ENCODE measurements at regions not wholly inside any gene's neighbourhood (a gene's known extent, or its start where the extent isn't known, plus 50 kb on each side); places are given as distances from the start of the nearest gene placed in this dataset.

DNA sequence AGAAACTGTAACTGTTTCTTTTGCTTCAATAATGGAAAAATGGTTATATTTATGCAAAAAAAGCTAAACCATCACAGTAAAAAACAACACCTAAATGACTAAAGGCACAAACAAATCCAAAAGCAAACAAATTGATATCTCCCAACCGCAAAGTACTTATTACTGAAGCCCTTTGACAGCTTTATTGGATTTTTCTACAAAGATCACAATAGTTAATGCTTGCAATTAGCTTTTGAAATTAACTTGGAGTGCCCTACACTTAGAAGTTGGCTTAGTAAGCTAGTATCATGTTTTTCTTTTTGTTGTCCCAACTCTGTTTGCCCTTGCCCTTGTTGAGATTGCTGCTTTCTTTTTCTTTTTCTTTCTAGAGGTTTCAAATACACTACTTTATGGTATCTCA lies 257.5 kb downstream of the INHBA start:
- H3K9ac ChIP-seq (ENCODE audit: control insufficient read depth, insufficient read depth, low read length) = no peak overlapping the region
- ATAC-seq (no peak), DNase-seq (ENCODE audit: low read depth, low spot score) (no peak), FAIRE-seq (no peak)
- ChIA-PET POLR2A (no interaction called here), SMC1A (ENCODE audit: uncharacterized antibody, unreplicated experiment) (interaction anchor here (0.6 kb wide), 1 partner anchor 87 kb away, joined by 4 read pairs; no protein-coding TSS in a partner anchor), RAD21 (ENCODE audit: unreplicated experiment) (no interaction called here), CTCF (interaction anchor here (1.0 kb wide), 1 partner anchor 11 kb away, joined by 5 read pairs; no protein-coding TSS in a partner anchor)
- no peak overlapping the region for H3K27ac ChIP-seq (ENCODE audit: control insufficient read depth, insufficient read depth)
- no peak overlapping the region for H3K4me2 ChIP-seq (ENCODE audit: control insufficient read depth, insufficient read depth)
- intact Hi-C loops (cut with micrococcal nuclease; ENCODE audit: unreplicated experiment) (no loop called here), in situ Hi-C loops (cut with MboI) (no loop called here)
- no peak overlapping the region for H2AFZ ChIP-seq (ENCODE audit: control insufficient read depth, low read depth, low read length)
- H4K20me1 ChIP-seq (ENCODE audit: control insufficient read depth, insufficient read depth) = no peaks in the 10 kb centered on the region
- no peaks in the 10 kb centered on the region for H3K36me3 ChIP-seq (ENCODE audit: control insufficient read depth in 2 of 2, insufficient read depth in 2 of 2, low read length in 1 of 2)
- no peaks in the 10 kb centered on the region for H3K9me3 ChIP-seq (replicated peaks; ENCODE audit: control insufficient read depth, insufficient read depth, low read length)
- H3K27me3 ChIP-seq (replicated peaks in 1 of 2; ENCODE audit: control insufficient read depth in 2 of 2, insufficient read depth in 2 of 2, low read length in 1 of 2) = no peaks in the 10 kb centered on the region
- BruUV-seq (replicated peaks) = no TSS peak
- 50% methylated on average over 1 of the region's 1 CpG for whole genome bisulfite sequencing (ENCODE audit: insufficient coverage, insufficient replicate concordance, low lambda C conversion rate, missing lambda C conversion rate)
- H3K79me2 ChIP-seq (ENCODE audit: control insufficient read depth, insufficient read depth, low read length) = no peaks in the 10 kb centered on the region
- TF ChIP-seq IKZF1 (conservative IDR thresholded peaks at IDR 0.05) = no peak
- TF ChIP-seq, protein P1, sequence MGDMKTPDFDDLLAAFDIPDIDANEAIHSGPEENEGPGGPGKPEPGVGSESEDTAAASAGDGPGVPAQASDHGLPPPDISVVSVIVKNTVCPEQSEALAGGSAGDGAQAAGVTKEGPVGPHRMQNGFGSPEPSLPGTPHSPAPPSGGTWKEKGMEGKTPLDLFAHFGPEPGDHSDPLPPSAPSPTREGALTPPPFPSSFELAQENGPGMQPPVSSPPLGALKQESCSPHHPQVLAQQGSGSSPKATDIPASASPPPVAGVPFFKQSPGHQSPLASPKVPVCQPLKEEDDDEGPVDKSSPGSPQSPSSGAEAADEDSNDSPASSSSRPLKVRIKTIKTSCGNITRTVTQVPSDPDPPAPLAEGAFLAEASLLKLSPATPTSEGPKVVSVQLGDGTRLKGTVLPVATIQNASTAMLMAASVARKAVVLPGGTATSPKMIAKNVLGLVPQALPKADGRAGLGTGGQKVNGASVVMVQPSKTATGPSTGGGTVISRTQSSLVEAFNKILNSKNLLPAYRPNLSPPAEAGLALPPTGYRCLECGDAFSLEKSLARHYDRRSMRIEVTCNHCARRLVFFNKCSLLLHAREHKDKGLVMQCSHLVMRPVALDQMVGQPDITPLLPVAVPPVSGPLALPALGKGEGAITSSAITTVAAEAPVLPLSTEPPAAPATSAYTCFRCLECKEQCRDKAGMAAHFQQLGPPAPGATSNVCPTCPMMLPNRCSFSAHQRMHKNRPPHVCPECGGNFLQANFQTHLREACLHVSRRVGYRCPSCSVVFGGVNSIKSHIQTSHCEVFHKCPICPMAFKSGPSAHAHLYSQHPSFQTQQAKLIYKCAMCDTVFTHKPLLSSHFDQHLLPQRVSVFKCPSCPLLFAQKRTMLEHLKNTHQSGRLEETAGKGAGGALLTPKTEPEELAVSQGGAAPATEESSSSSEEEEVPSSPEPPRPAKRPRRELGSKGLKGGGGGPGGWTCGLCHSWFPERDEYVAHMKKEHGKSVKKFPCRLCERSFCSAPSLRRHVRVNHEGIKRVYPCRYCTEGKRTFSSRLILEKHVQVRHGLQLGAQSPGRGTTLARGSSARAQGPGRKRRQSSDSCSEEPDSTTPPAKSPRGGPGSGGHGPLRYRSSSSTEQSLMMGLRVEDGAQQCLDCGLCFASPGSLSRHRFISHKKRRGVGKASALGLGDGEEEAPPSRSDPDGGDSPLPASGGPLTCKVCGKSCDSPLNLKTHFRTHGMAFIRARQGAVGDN (IDR thresholded peaks at IDR 0.05) = no peak
- H3K4me1 ChIP-seq (ENCODE audit: control insufficient read depth, insufficient read depth, low read length) = no peaks in the 10 kb centered on the region
- no peak overlapping the region for H3K4me3 ChIP-seq

DNA sequence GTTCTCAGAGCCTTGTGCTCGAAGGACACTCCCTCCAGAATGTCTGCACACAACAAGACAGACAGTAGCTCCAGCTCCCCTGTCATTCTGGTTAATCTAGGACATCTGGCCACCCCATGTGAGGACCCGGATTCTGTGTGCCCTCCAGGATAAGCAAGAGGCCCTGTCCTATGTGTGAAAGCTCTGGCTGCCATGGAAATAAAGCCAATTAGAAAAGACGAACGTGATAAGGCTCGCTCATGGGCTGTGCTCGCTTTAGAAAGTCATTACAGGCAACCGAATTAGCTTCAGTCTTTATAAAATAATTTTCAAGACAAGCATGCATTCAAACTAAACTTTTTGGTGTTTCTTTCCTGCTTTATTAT lies 263.4 kb downstream of the INHBA start:
- Histone ChIP-seq H3K9me3 (replicated peaks; ENCODE audit: control insufficient read depth, insufficient read depth, low read length) (no peaks in the 10 kb centered on the region), H3K79me2 (ENCODE audit: control insufficient read depth, insufficient read depth, low read length) (no peaks in the 10 kb centered on the region), H3K4me3 (no peak overlapping the region), H3K27me3 (replicated peaks in 1 of 2; ENCODE audit: control insufficient read depth in 2 of 2, insufficient read depth in 2 of 2, low read length in 1 of 2) (no peaks in the 10 kb centered on the region), H4K20me1 (ENCODE audit: control insufficient read depth, insufficient read depth) (no peaks in the 10 kb centered on the region), H3K36me3 (ENCODE audit: control insufficient read depth in 2 of 2, insufficient read depth in 2 of 2, low read length in 1 of 2) (no peaks in the 10 kb centered on the region), H3K4me1 (ENCODE audit: control insufficient read depth, insufficient read depth, low read length) (no peaks in the 10 kb centered on the region), H3K27ac (ENCODE audit: control insufficient read depth, insufficient read depth) (no peak overlapping the region), H3K9ac (ENCODE audit: control insufficient read depth, insufficient read depth, low read length) (no peak overlapping the region), H3K4me2 (ENCODE audit: control insufficient read depth, insufficient read depth) (no peak overlapping the region), H2AFZ (ENCODE audit: control insufficient read depth, low read depth, low read length) (no peak overlapping the region)
- ChIA-PET CTCF (interaction anchor here (0.9 kb wide), 1 partner anchor 707 kb away, joined by 3 read pairs; no protein-coding TSS in a partner anchor), POLR2A (no interaction called here), RAD21 (ENCODE audit: unreplicated experiment) (interaction anchor here (1.0 kb wide), 1 partner anchor 16 kb away, joined by 3 read pairs; no protein-coding TSS in a partner anchor), SMC1A (ENCODE audit: uncharacterized antibody, unreplicated experiment) (interaction anchor here (0.7 to 2.1 kb wide), 3 partner anchors 53 to 446 kb away, joined by 3 to 6 read pairs (median 3); no protein-coding TSS in a partner anchor)
- 7% methylated on average over 7 of the region's 7 CpGs for WGBS (ENCODE audit: insufficient coverage, insufficient replicate concordance, low lambda C conversion rate, missing lambda C conversion rate)
- DNase-seq (ENCODE audit: low read depth, low spot score) (no peak), FAIRE-seq (no peak), ATAC-seq (no peak)
- intact Hi-C loops (cut with micrococcal nuclease; ENCODE audit: unreplicated experiment) (no loop called here), in situ Hi-C loops (cut with MboI) (no loop called here)
- BruUV-seq (replicated peaks) = no TSS peak
- TF ChIP-seq NBN (IDR thresholded peaks at IDR 0.05) (no peak), IRF4 (IDR thresholded peaks at IDR 0.05; ENCODE audit: low read depth, low read length) (no peak), POLR2AphosphoS5 (IDR thresholded peaks at IDR 0.05; ENCODE audit: low read length) (no peak), SMAD5 (IDR thresholded peaks at IDR 0.05; ENCODE audit: low read depth) (no peak)
- TF ChIP-seq, protein P2, sequence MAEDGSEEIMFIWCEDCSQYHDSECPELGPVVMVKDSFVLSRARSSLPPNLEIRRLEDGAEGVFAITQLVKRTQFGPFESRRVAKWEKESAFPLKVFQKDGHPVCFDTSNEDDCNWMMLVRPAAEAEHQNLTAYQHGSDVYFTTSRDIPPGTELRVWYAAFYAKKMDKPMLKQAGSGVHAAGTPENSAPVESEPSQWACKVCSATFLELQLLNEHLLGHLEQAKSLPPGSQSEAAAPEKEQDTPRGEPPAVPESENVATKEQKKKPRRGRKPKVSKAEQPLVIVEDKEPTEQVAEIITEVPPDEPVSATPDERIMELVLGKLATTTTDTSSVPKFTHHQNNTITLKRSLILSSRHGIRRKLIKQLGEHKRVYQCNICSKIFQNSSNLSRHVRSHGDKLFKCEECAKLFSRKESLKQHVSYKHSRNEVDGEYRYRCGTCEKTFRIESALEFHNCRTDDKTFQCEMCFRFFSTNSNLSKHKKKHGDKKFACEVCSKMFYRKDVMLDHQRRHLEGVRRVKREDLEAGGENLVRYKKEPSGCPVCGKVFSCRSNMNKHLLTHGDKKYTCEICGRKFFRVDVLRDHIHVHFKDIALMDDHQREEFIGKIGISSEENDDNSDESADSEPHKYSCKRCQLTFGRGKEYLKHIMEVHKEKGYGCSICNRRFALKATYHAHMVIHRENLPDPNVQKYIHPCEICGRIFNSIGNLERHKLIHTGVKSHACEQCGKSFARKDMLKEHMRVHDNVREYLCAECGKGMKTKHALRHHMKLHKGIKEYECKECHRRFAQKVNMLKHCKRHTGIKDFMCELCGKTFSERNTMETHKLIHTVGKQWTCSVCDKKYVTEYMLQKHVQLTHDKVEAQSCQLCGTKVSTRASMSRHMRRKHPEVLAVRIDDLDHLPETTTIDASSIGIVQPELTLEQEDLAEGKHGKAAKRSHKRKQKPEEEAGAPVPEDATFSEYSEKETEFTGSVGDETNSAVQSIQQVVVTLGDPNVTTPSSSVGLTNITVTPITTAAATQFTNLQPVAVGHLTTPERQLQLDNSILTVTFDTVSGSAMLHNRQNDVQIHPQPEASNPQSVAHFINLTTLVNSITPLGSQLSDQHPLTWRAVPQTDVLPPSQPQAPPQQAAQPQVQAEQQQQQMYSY (CRISPR knock-in tag; IDR thresholded peaks at IDR 0.05) = no peak
- TF ChIP-seq, protein P3, sequence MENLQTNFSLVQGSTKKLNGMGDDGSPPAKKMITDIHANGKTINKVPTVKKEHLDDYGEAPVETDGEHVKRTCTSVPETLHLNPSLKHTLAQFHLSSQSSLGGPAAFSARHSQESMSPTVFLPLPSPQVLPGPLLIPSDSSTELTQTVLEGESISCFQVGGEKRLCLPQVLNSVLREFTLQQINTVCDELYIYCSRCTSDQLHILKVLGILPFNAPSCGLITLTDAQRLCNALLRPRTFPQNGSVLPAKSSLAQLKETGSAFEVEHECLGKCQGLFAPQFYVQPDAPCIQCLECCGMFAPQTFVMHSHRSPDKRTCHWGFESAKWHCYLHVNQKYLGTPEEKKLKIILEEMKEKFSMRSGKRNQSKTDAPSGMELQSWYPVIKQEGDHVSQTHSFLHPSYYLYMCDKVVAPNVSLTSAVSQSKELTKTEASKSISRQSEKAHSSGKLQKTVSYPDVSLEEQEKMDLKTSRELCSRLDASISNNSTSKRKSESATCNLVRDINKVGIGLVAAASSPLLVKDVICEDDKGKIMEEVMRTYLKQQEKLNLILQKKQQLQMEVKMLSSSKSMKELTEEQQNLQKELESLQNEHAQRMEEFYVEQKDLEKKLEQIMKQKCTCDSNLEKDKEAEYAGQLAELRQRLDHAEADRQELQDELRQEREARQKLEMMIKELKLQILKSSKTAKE (IDR thresholded peaks at IDR 0.05; ENCODE audit: low read depth, poor library complexity, severe bottlenecking) = no peak

Data from GM12878 (cell line).